ENCODE measurements at regions not wholly inside any gene's neighbourhood (a gene's known extent, or its start where the extent isn't known, plus 50 kb on each side); places are given as distances from the start of the nearest gene placed in this dataset.

GRCh38 chr21:33157303-33157702 lies 72.4 kb upstream of the IFNAR2 start:
- DNase-seq = no peak

GRCh38 chr21:33158654-33159053 lies 71.1 kb upstream of the IFNAR2 start:
- DNase-seq = no peak

- no peak for DNase-seq
These were observed 67.2 kb upstream of the IFNAR2 start for GRCh38 chr21:33162436-33162951.

GRCh38 chr21:33168886-33169285 lies 60.9 kb upstream of the IFNAR2 start:
- no peak for DNase-seq

- no peak for DNase-seq
These were observed 60.4 kb upstream of the IFNAR2 start for GRCh38 chr21:33169359-33169758.

- DNase-seq = no peak
These were observed 58.0 kb upstream of the IFNAR2 start for GRCh38 chr21:33171616-33172169.

GRCh38 chr21:33174756-33175155 lies 55.0 kb upstream of the IFNAR2 start:
- no peak for DNase-seq

All from 8988T (cell line).